ENCODE measurements at regions not wholly inside any gene's neighbourhood (a gene's known extent, or its start where the extent isn't known, plus 50 kb on each side); places are given as distances from the start of the nearest gene placed in this dataset.
"Not testable (repeated sequence)": the region's sequence is repeated elsewhere in the genome, so short reads cannot be mapped to it uniquely, and the experiment has no call there.

GRCh38 chr10:4633776-4634175 lies 192.2 kb upstream of the AKR1E2 start:
- no peak for DNase-seq

- DNase-seq: no peak
Measured at GRCh38 chr10:4633186-4633585, 192.8 kb upstream of the AKR1E2 start.

- DNase-seq: no peak
Measured at GRCh38 chr10:4632757-4633156, 193.2 kb upstream of the AKR1E2 start.

GRCh38 chr10:4626919-4627318 lies 199.1 kb upstream of the AKR1E2 start:
- no peak for DNase-seq

- DNase-seq: no peak
Measured at GRCh38 chr10:4623757-4624420, 202.1 kb upstream of the AKR1E2 start.

- no peak for DNase-seq
Measured at GRCh38 chr10:4623200-4623599, 202.8 kb upstream of the AKR1E2 start.

- DNase-seq: no peak
Measured at GRCh38 chr10:4622384-4622783, 203.6 kb upstream of the AKR1E2 start.

GRCh38 chr10:4617589-4617988 lies 208.4 kb upstream of the AKR1E2 start:
- DNase-seq: no peak

GRCh38 chr10:4615042-4615441 lies 211.0 kb upstream of the AKR1E2 start:
- no peak for DNase-seq

GRCh38 chr10:4609251-4609650 lies 216.8 kb upstream of the AKR1E2 start:
- DNase-seq: no peak

GRCh38 chr10:4607681-4608080 lies 218.3 kb upstream of the AKR1E2 start:
- no peak for DNase-seq

- no peak for DNase-seq
Measured at GRCh38 chr10:4606856-4607636, 219.0 kb upstream of the AKR1E2 start.

GRCh38 chr10:4602764-4603491 lies 223.1 kb upstream of the AKR1E2 start:
- no peak for DNase-seq

GRCh38 chr10:4599471-4599870 lies 226.5 kb upstream of the AKR1E2 start:
- no peak for DNase-seq

GRCh38 chr10:4597898-4598297 lies 228.1 kb upstream of the AKR1E2 start:
- not testable (repeated sequence) for DNase-seq

GRCh38 chr10:4596951-4597350 lies 229.1 kb upstream of the AKR1E2 start:
- DNase-seq: no peak

GRCh38 chr10:4595719-4596319 lies 230.2 kb upstream of the AKR1E2 start:
- DNase-seq: no peak

GRCh38 chr10:4590807-4591206 lies 235.2 kb upstream of the AKR1E2 start:
- no peak for DNase-seq

- no peak for DNase-seq
Measured at GRCh38 chr10:4588824-4589223, 237.2 kb upstream of the AKR1E2 start.

GRCh38 chr10:4587466-4587865 lies 238.5 kb upstream of the AKR1E2 start:
- no peak for DNase-seq

GRCh38 chr10:4586776-4587175 lies 239.2 kb upstream of the AKR1E2 start:
- DNase-seq: no peak

- DNase-seq: no peak
Measured at GRCh38 chr10:4581929-4582328, 244.1 kb upstream of the AKR1E2 start.

GRCh38 chr10:4579844-4580243 lies 246.2 kb upstream of the AKR1E2 start:
- no peak for DNase-seq
